ENCODE measurements at regions not wholly inside any gene's neighbourhood (a gene's known extent, or its start where the extent isn't known, plus 50 kb on each side); places are given as distances from the start of the nearest gene placed in this dataset.

- TF ChIP-seq POLR2A (IDR thresholded peaks at IDR 0.05; ENCODE audit: low read depth, low read length) = no peak
- TF ChIP-seq POLR2AphosphoS5 (IDR thresholded peaks at IDR 0.05; ENCODE audit: low read depth, low read length) = no peak
- TF ChIP-seq TAF1 (IDR thresholded peaks at IDR 0.05; ENCODE audit: borderline replicate concordance, low read depth, low read length) = no peak
Observed at GRCh38 chr10:9550810-9551209, 1466.9 kb upstream of the CELF2 start.
